ENCODE measurements at regions not wholly inside any gene's neighbourhood (a gene's known extent, or its start where the extent isn't known, plus 50 kb on each side); places are given as distances from the start of the nearest gene placed in this dataset.

GRCh38 chr2:107737756-107738155, 88.9 kb upstream of the RGPD4 start:
- H3K9me2 ChIP-seq: no peaks in the 10 kb centered on the region
- no peak for TF ChIP-seq FOXM1 (IDR thresholded peaks at IDR 0.05; ENCODE audit: low read depth)
- TF ChIP-seq NFIC (IDR thresholded peaks at IDR 0.05; ENCODE audit: borderline replicate concordance): no peak
- TF ChIP-seq TCF12 (IDR thresholded peaks at IDR 0.05): no peak
- no peak for TF ChIP-seq TAF1 (IDR thresholded peaks at IDR 0.05; ENCODE audit: borderline replicate concordance, low read depth, low read length)
- TF ChIP-seq FOXJ3 (CRISPR knock-in tag; IDR thresholded peaks at IDR 0.05): no peak
- no peak for TF ChIP-seq RAD21 (IDR thresholded peaks at IDR 0.05; ENCODE audit: low read length)
- TF ChIP-seq ELF1 (IDR thresholded peaks at IDR 0.05): no peak
- TF ChIP-seq EZH2phosphoT487 (IDR thresholded peaks at IDR 0.05; ENCODE audit: borderline replicate concordance, low read depth): no peak
- no peak for TF ChIP-seq EP300 (IDR thresholded peaks at IDR 0.05; ENCODE audit: borderline replicate concordance in 1 of 2, low read depth in 1 of 2, low read length in 1 of 2)
- H3F3A ChIP-seq (replicated peaks; ENCODE audit: insufficient read depth): no peaks in the 10 kb centered on the region
- no peaks in the 10 kb centered on the region for H3K27me3 ChIP-seq (ENCODE audit: insufficient read depth)
- no peak overlapping the region for H3K4me3 ChIP-seq (ENCODE audit: low read depth in 2 of 2, low read length in 1 of 2)
- no peaks in the 10 kb centered on the region for H4K20me1 ChIP-seq (ENCODE audit: insufficient read depth)
- ChIA-PET POLR2A (interaction anchor here (0.7 kb wide), 1 partner anchor 276 kb away, joined by 3 read pairs; no protein-coding TSS in a partner anchor), CTCF (no interaction called here)
- no peak overlapping the region for H2AFZ ChIP-seq (ENCODE audit: low read depth)
- H3K4me2 ChIP-seq: no peak overlapping the region
- H3K9me3 ChIP-seq: no peaks in the 10 kb centered on the region
- H3K79me2 ChIP-seq (ENCODE audit: insufficient read depth): no peaks in the 10 kb centered on the region
- no peaks in the 10 kb centered on the region for H3K36me3 ChIP-seq (replicated peaks in 1 of 2; ENCODE audit: control insufficient read depth in 1 of 2, insufficient read depth in 2 of 2, low read length in 1 of 2)
- no peak overlapping the region for H3K9ac ChIP-seq
- no peak overlapping the region for H3K27ac ChIP-seq (ENCODE audit: low read depth in 2 of 2, low read length in 1 of 2)
- no peak for DNase-seq
- H3K4me1 ChIP-seq (ENCODE audit: control insufficient read depth in 1 of 2, insufficient read depth in 2 of 2, low read depth in 1 of 2, low read length in 1 of 2): no peaks in the 10 kb centered on the region

GRCh38 chr2:107738266-107738665, 88.4 kb upstream of the RGPD4 start:
- Histone ChIP-seq H3K27ac (ENCODE audit: low read depth in 2 of 2, low read length in 1 of 2) (no peak overlapping the region), H3K4me3 (ENCODE audit: low read depth in 2 of 2, low read length in 1 of 2) (no peak overlapping the region), H3K9me2 (no peaks in the 10 kb centered on the region), H4K20me1 (ENCODE audit: insufficient read depth) (no peaks in the 10 kb centered on the region), H3F3A (replicated peaks; ENCODE audit: insufficient read depth) (no peaks in the 10 kb centered on the region), H3K36me3 (replicated peaks in 1 of 2; ENCODE audit: control insufficient read depth in 1 of 2, insufficient read depth in 2 of 2, low read length in 1 of 2) (no peaks in the 10 kb centered on the region), H3K4me2 (no peak overlapping the region), H3K9me3 (no peaks in the 10 kb centered on the region), H3K4me1 (ENCODE audit: control insufficient read depth in 1 of 2, insufficient read depth in 2 of 2, low read depth in 1 of 2, low read length in 1 of 2) (no peaks in the 10 kb centered on the region), H3K79me2 (ENCODE audit: insufficient read depth) (no peaks in the 10 kb centered on the region), H3K9ac (no peak overlapping the region), H3K27me3 (ENCODE audit: insufficient read depth) (no peaks in the 10 kb centered on the region), H2AFZ (ENCODE audit: low read depth) (no peak overlapping the region)
- TF ChIP-seq ELF1 (IDR thresholded peaks at IDR 0.05) (no peak), RCOR1 (IDR thresholded peaks at IDR 0.05; ENCODE audit: low read length) (no peak), IRF3 (IDR thresholded peaks at IDR 0.05; ENCODE audit: low read depth, low read length) (no peak), GABPA (IDR thresholded peaks at IDR 0.05; ENCODE audit: low read depth) (no peak), CHD2 (IDR thresholded peaks at IDR 0.05; ENCODE audit: low read length, partially characterized antibody) (no peak)
- no peak for DNase-seq
- 61% methylated on average over 4 of the region's 4 CpGs for WGBS (ENCODE audit: low lambda C conversion rate)
- POLR2A ChIA-PET: no interaction called here
- CTCF ChIA-PET: no interaction called here

- H3K4me1 ChIP-seq (ENCODE audit: control insufficient read depth in 1 of 2, insufficient read depth in 2 of 2, low read depth in 1 of 2, low read length in 1 of 2): no peaks in the 10 kb centered on the region
- H3K79me2 ChIP-seq (ENCODE audit: insufficient read depth): no peaks in the 10 kb centered on the region
- no peaks in the 10 kb centered on the region for H3F3A ChIP-seq (replicated peaks; ENCODE audit: insufficient read depth)
- WGBS (ENCODE audit: low lambda C conversion rate): 29% methylated on average over 2 of the region's 2 CpGs
- H4K20me1 ChIP-seq (ENCODE audit: insufficient read depth): no peaks in the 10 kb centered on the region
- H3K27ac ChIP-seq (ENCODE audit: low read depth in 2 of 2, low read length in 1 of 2): no peak overlapping the region
- no peak overlapping the region for H2AFZ ChIP-seq (ENCODE audit: low read depth)
- no peak overlapping the region for H3K4me2 ChIP-seq
- no peak overlapping the region for H3K9ac ChIP-seq
- no peaks in the 10 kb centered on the region for H3K27me3 ChIP-seq (ENCODE audit: insufficient read depth)
- H3K9me3 ChIP-seq: no peaks in the 10 kb centered on the region
- H3K36me3 ChIP-seq (replicated peaks in 1 of 2; ENCODE audit: control insufficient read depth in 1 of 2, insufficient read depth in 2 of 2, low read length in 1 of 2): no peaks in the 10 kb centered on the region
- ChIA-PET POLR2A (no interaction called here), CTCF (no interaction called here)
- no peak for DNase-seq
- no peak overlapping the region for H3K4me3 ChIP-seq (ENCODE audit: low read depth in 2 of 2, low read length in 1 of 2)
- H3K9me2 ChIP-seq: no peaks in the 10 kb centered on the region
- TF ChIP-seq EZH2phosphoT487 (IDR thresholded peaks at IDR 0.05; ENCODE audit: borderline replicate concordance, low read depth) (no peak), FOXM1 (IDR thresholded peaks at IDR 0.05; ENCODE audit: low read depth) (no peak), EP300 (IDR thresholded peaks at IDR 0.05; ENCODE audit: borderline replicate concordance in 1 of 2, low read depth in 1 of 2, low read length in 1 of 2) (no peak), MEF2A (IDR thresholded peaks at IDR 0.05; ENCODE audit: borderline replicate concordance, low read depth) (no peak), REST (IDR thresholded peaks at IDR 0.05; ENCODE audit: low read depth, low read length) (no peak), FOXJ3 (CRISPR knock-in tag; IDR thresholded peaks at IDR 0.05) (no peak), JUND (IDR thresholded peaks at IDR 0.05) (no peak), RFX5 (IDR thresholded peaks at IDR 0.05; ENCODE audit: low read length) (no peak), ZBTB33 (IDR thresholded peaks at IDR 0.05; ENCODE audit: borderline replicate concordance, low read depth) (no peak), ELF1 (IDR thresholded peaks at IDR 0.05) (no peak)
Observed at GRCh38 chr2:107740300-107740699, 86.4 kb upstream of the RGPD4 start.

Data from SK-N-SH (cell line).